MM.1S (cell line): ENCODE measurements at regions not wholly inside any gene's neighbourhood (a gene's known extent, or its start where the extent isn't known, plus 50 kb on each side); places are given as distances from the start of the nearest gene placed in this dataset.

ENCODE experiments used
- EZH2 ChIP-seq: fragments of 300-600 bp; sonication (generic); optimal IDR thresholded peaks from 2 replicates; pipeline ENCODE3; 2017; ENCODE audit warnings: low read depth, mild to moderate bottlenecking, antibody characterized with exemption, low read length, mixed read lengths
- EZH2phosphoT487 ChIP-seq: fragments of 300-600 bp; sonication (generic); IDR thresholded peaks from 2 replicates; pipeline ENCODE4 v1.6.1; 2018; ENCODE audit warnings: antibody characterized with exemption, low read length
- TF ChIP-seq, protein P1 (sequence below): fragments of 300-600 bp; sonication (generic); IDR thresholded peaks from 2 replicates; pipeline ENCODE4 v1.5.1; 2016; ENCODE audit warnings: antibody characterized with exemption, low read length, mixed read lengths

DNA sequence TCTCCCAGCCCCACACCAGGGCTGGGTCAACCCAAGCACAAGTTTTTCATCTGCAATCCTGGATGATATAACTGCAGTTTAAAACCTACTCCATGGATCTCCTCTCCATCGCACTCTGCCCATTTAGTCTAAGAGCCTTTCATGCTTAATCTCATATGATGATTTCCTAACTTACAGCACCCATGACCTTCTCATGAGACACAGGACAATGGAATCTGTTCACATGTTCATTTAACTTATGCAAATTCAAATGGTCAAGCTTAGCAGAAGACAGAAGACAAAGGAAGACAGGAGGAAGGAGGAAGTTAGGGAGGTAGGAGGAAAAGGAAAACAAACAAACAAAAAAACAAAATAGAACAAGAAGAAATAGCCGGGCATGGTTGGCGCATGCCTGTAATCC, 64.6 kb upstream of the PNMA1 start:
- TF ChIP-seq, protein P1, sequence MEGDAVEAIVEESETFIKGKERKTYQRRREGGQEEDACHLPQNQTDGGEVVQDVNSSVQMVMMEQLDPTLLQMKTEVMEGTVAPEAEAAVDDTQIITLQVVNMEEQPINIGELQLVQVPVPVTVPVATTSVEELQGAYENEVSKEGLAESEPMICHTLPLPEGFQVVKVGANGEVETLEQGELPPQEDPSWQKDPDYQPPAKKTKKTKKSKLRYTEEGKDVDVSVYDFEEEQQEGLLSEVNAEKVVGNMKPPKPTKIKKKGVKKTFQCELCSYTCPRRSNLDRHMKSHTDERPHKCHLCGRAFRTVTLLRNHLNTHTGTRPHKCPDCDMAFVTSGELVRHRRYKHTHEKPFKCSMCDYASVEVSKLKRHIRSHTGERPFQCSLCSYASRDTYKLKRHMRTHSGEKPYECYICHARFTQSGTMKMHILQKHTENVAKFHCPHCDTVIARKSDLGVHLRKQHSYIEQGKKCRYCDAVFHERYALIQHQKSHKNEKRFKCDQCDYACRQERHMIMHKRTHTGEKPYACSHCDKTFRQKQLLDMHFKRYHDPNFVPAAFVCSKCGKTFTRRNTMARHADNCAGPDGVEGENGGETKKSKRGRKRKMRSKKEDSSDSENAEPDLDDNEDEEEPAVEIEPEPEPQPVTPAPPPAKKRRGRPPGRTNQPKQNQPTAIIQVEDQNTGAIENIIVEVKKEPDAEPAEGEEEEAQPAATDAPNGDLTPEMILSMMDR: no peak
- no peak for TF ChIP-seq EZH2
- no peak for TF ChIP-seq EZH2phosphoT487
